NCI-H1092 (cell line): ENCODE measurements at regions not wholly inside any gene's neighbourhood (a gene's known extent, or its start where the extent isn't known, plus 50 kb on each side); places are given as distances from the start of the nearest gene placed in this dataset.

Experiments used
- DNase-seq: peaks from one replicate; lab custom pipeline; 2025; lab: John Stamatoyannopoulos, UW

GRCh38 chr7:25360451-25360850 is 132.2 kb upstream of the NPVF start:
- DNase-seq: peak; percentile 82

DNA sequence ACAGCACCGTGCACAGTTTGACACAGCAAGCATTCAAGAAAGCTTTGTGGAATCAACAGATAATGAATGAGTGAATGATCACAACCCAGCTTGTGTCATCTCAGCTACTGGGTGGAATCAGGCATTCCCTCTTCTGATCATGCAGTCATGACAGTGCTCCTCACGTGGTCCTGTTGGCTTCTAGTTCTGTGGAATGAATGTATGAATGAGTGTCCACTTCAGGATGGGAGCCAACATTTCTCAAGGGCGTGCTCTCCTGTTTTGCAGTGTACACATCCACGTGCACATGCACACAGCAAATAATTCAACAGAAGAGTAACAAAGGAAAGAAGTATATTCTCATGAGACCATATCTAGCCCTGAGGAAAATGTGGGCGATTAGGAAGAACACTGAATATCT is 133.1 kb upstream of the NPVF start:
- no peak for DNase-seq

GRCh38 chr7:25361863-25362262 is 133.6 kb upstream of the NPVF start:
- DNase-seq: no peak

- no peak for DNase-seq
These were observed 140.4 kb upstream of the NPVF start for GRCh38 chr7:25368599-25369201.

GRCh38 chr7:25369786-25370185 is 141.5 kb upstream of the NPVF start:
- peak; percentile 94 for DNase-seq

GRCh38 chr7:25371972-25372371 is 143.7 kb upstream of the NPVF start:
- DNase-seq: no peak

DNA sequence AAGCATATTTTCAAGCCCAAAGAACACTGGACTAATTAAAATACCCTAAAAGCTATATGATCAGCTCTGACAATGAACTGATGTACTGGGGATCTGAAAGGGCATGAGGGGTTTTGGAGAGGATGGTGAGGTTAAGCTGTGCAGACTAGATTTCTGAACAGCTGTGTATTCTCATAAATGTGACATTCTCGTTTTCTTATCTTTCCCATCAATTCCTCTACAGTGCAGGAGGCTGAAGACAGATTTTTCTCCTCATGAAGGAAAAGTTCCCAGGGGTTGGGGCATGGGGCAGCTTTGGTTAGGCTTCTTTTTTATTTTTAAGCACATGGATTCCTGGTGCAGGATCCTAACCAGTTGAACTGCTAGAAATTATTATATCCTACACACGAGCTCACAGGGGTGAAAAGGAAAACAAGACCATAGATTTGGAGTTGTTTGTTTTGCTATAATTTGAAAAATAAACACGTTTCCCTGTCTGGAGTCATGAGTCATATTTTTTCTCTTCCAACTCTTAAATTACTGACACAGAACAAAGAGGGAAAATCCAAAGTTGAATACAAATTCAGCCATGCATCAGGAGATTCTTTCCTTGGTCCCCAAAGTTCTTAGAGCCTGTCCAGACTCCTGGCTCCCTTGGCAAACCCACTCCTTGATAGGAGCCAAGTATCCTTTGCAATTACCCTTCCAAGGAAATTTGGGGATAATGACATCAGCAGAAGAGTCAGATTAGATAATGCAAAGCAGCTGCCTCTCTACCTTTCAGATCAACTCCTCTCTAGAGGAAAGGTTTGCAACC is 147.7 kb upstream of the NPVF start:
- DNase-seq: no peak

GRCh38 chr7:25379351-25380300 is 151.3 kb upstream of the NPVF start:
- no peak for DNase-seq

GRCh38 chr7:25381818-25382589 is 153.7 kb upstream of the NPVF start:
- no peak for DNase-seq

GRCh38 chr7:25382869-25383268 is 154.6 kb upstream of the NPVF start:
- DNase-seq: no peak

GRCh38 chr7:25383402-25383801 is 155.1 kb upstream of the NPVF start:
- no peak for DNase-seq

DNA sequence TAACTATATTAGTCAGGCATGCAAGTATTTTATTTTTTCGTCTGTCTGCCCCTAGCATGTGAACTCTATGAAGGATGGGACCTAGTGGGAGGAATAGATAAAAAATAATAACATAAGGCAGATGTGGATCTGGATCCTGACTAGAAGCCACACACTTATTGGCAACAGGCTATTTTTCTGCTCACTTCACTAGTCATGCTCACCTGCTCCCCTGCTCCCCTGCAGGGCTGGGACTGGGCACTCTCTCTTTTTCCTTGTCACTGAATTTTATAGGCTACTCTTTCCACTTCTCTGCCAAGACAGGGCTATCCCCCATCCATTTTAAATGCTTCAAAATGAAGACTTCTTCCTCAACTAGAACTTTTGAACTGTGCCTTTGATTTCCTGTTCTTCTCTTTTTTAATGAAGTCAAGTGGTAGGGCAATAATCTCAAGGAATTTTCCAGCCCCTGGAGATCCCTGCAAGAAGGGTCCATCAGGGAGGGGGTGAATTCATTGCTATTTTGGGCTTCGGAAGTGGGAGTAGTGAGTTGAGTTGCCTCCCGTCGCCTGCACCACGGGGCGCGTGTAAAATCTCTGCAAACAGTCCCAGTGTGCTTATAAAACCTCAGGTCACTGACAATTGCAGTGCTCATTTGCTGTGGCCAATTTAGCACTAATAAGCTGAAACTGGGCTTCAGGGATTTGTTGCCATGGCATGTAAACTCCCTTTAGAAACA is 156.7 kb upstream of the NPVF start:
- peak; percentile 67 for DNase-seq

- peak; percentile 96 for DNase-seq
These were observed 157.3 kb upstream of the NPVF start for GRCh38 chr7:25385506-25386136.

GRCh38 chr7:25386311-25386744 is 158.0 kb upstream of the NPVF start:
- DNase-seq: peak; percentile 47

- no peak for DNase-seq
These were observed 160.4 kb upstream of the NPVF start for GRCh38 chr7:25388681-25389080.

DNA sequence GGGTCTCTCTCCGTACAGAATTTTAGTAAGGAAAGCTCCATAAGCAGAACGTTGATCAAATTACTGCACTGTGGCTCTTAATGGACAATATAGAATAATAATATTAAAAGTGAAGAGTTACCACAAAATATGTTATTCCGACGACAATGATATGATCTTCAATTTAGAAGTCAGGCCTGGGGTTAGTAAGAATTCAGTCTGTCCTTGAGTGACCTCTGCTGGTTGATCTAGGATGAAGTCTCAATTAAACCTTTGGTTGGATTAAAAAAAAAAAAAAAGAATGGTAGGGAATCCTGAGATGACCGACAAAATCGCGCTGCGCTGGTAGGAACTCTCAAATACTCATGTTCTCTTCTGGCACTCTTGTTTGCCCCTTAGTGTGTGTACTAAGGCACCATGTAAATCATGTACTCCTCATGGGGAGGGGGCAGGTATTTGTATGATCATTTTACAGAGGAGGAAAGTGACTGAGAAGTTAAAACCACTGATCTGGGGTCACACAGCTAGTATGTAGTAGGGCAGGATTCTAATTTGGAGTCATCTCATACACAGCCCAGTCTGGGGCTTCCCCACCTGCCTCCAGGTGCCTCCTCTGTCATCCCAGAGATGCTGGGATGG is 161.3 kb upstream of the NPVF start:
- DNase-seq: peak; percentile 71

DNA sequence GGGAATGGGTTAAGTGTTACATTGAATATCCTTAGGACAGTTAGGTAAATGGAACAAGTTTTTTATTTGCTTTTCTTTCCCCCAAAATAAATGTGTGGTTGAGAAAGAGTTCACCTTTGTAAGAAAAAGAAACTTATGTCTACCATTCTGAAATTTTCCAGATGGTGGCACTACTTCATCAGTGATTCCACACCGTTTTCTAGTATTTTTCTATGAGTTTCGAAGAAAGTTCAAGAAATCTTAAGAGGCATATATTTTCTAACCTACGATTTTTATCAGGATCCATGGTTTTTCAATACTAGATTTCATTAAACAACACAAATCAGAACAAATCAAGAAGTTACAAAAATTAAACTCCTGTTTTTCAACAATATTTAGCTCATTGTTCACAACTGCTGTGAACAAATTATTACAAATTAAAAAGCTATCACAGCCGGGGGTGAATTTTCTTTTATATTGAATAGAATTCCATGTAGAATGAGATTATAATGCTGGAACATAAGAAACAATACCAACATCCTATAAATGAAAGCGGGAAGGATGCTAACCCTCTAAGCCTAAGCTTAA is 163.1 kb upstream of the NPVF start:
- DNase-seq: no peak

DNA sequence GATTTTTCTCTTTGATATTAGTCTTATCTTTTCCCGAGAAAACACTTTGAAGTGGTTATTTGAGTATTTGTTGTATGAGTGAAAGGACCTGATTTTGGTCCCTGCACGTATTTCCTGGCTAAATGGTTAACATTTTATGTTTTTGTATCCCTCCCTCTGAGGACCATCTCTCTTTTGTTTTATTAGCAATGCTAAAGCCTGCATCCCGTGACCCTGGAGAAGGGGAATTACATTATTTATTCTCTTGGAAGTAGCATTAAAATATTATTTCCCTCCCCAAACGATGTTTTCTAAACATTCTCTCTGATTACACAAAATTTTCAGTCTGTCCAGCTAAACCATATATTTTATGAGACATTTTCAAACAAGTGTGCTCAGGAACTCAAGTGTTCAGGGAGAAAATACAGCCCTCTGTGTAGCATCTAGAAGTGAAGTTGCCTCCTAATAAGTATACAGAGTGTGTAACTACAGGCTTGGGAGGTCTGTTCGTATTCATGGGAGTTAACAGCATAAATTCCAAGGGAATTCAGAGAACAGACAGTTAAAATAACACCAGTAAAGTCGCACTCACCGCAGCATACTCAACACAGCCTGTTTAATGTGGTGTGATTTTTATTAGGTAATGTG is 163.8 kb upstream of the NPVF start:
- DNase-seq: no peak

- DNase-seq: no peak
These were observed 164.5 kb upstream of the NPVF start for GRCh38 chr7:25392588-25393338.
